Uterus (tissue), 3 donors: ENCODE measurements at regions not wholly inside any gene's neighbourhood (a gene's known extent, or its start where the extent isn't known, plus 50 kb on each side); places are given as distances from the start of the nearest gene placed in this dataset.

Experiments
- DNase-seq, 2 donors: peaks; one replicate each; pipeline ENCODE4 v3.0.0-alpha.2; 2019 to 2020
- H3K27ac ChIP-seq, 2 donors: fragments of 200-600 bp; sonication (generic); 1 replicate in 1 of 2; 2 replicates in 1 of 2; pipeline ENCODE4 v1.5.1; 2016 to 2018
- H3K27me3 ChIP-seq, 2 donors: fragments of 200-600 bp; sonication (generic); one replicate each; pipeline ENCODE4 v1.5.1; 2018 to 2019; ENCODE audit warnings: control low read depth in 1 of 2
- H3K36me3 ChIP-seq, 2 donors: fragments of 200-600 bp; sonication (generic); one replicate each; pipeline ENCODE4 v1.5.1; 2019; ENCODE audit warnings: control low read depth in 1 of 2
- H3K4me1 ChIP-seq, 2 donors: fragments of 200-600 bp; sonication (generic); one replicate each; pipeline ENCODE4 v1.5.1; 2018 to 2019; ENCODE audit warnings: control low read depth in 1 of 2
- H3K4me3 ChIP-seq, 2 donors: fragments of 200-600 bp; sonication (generic); 1 replicate in 1 of 2; 2 replicates in 1 of 2; pipeline ENCODE4 v1.5.1; 2018 to 2019; ENCODE audit warnings: mild to moderate bottlenecking in 1 of 2
- H3K9me3 ChIP-seq, 2 donors: fragments of 200-600 bp; sonication (generic); one replicate each; pipeline ENCODE4 v1.5.1; 2019; ENCODE audit warnings: control low read depth in 1 of 2
- CTCF ChIP-seq, 4 experiments: fragments of 200-600 bp in 2 of 4; fragments of 450-650 bp in 2 of 4; sonication (generic) in 2 of 4; IDR thresholded peaks; one replicate each; pipeline ENCODE4 v1.5.1; 2016 to 2019; ENCODE audit warnings: antibody characterized with exemption in 4 of 4, mild to moderate bottlenecking in 2 of 4, moderate library complexity in 1 of 4
- POLR2A ChIP-seq, 2 donors: fragments of 450-650 bp; IDR thresholded peaks; one replicate each; pipeline ENCODE4 v1.6.1; 2016; ENCODE audit warnings: antibody characterized with exemption in 2 of 2, mild to moderate bottlenecking in 1 of 2, moderate library complexity in 1 of 2
- intact Hi-C: fragments of 100-400 bp; cut with DNase I; formaldehyde crosslinking; loops from one replicate; pipeline ENCODE4 v1.15.1; 2023; ENCODE audit warnings: low total_unique reads
- donor health status: DM: yes; HTN: yes; CAD: no.

GRCh38 chr21:25323356-25323949, 283.8 kb downstream of the MRPL39 start:
- H3K27me3 ChIP-seq: no peaks in the 10 kb centered on the region
- H3K36me3 ChIP-seq: no peaks in the 10 kb centered on the region
- no peak overlapping the region for H3K4me3 ChIP-seq
- no peak overlapping the region for H3K27ac ChIP-seq
- TF ChIP-seq POLR2A (IDR thresholded peaks at IDR 0.05) (no peak), CTCF (IDR thresholded peaks at IDR 0.05) (no peak)
- H3K4me1 ChIP-seq: no peaks in the 10 kb centered on the region
- intact Hi-C loops: no loop called here
- H3K9me3 ChIP-seq: no peaks in the 10 kb centered on the region
- DNase-seq: no peak

- TF ChIP-seq POLR2A (IDR thresholded peaks at IDR 0.05) (no peak), CTCF (IDR thresholded peaks at IDR 0.05) (no peak)
- H3K36me3 ChIP-seq: peaks cover 0 to 3% of the 10 kb centered on the region in 2 donors
Observed at GRCh38 chr21:25314247-25314646, 293.0 kb downstream of the MRPL39 start.

GRCh38 chr21:25313829-25314228, 293.5 kb downstream of the MRPL39 start:
- intact Hi-C loops: no loop called here
- no peak for DNase-seq
- peaks cover 0 to 3% of the 10 kb centered on the region in 2 donors for H3K36me3 ChIP-seq
- no peaks in the 10 kb centered on the region for H3K9me3 ChIP-seq
- no peaks in the 10 kb centered on the region for H3K4me1 ChIP-seq
- H3K4me3 ChIP-seq: no peak overlapping the region
- H3K27me3 ChIP-seq: no peaks in the 10 kb centered on the region
- no peak overlapping the region for H3K27ac ChIP-seq
- TF ChIP-seq CTCF (IDR thresholded peaks at IDR 0.05): no peak
- TF ChIP-seq POLR2A (IDR thresholded peaks at IDR 0.05): no peak

More at GRCh38 chr21:25314247-25314646, 293.0 kb downstream of the MRPL39 start:
- intact Hi-C loops: no loop called here
- Histone ChIP-seq H3K27ac (no peak overlapping the region), H3K9me3 (no peaks in the 10 kb centered on the region), H3K27me3 (no peaks in the 10 kb centered on the region), H3K4me3 (no peak overlapping the region), H3K4me1 (no peaks in the 10 kb centered on the region)
- no peak for DNase-seq

GRCh38 chr21:25307489-25307888, 299.8 kb downstream of the MRPL39 start:
- H3K4me1 ChIP-seq: no peaks in the 10 kb centered on the region
- TF ChIP-seq POLR2A (IDR thresholded peaks at IDR 0.05) (no peak), CTCF (IDR thresholded peaks at IDR 0.05) (no peak)
- intact Hi-C loops: no loop called here

GRCh38 chr21:25304611-25305010, 302.7 kb downstream of the MRPL39 start:
- no peak for DNase-seq
- intact Hi-C loops: no loop called here
- Histone ChIP-seq H3K36me3 (peaks cover 0 to 3% of the 10 kb centered on the region in 2 donors), H3K9me3 (no peaks in the 10 kb centered on the region), H3K4me3 (no peak overlapping the region), H3K27me3 (no peaks in the 10 kb centered on the region), H3K27ac (no peak overlapping the region), H3K4me1 (no peaks in the 10 kb centered on the region)
- TF ChIP-seq POLR2A (IDR thresholded peaks at IDR 0.05) (no peak), CTCF (IDR thresholded peaks at IDR 0.05) (no peak)

More at GRCh38 chr21:25307489-25307888, 299.8 kb downstream of the MRPL39 start:
- Histone ChIP-seq H3K27ac (no peak overlapping the region), H3K9me3 (no peaks in the 10 kb centered on the region), H3K27me3 (no peaks in the 10 kb centered on the region), H3K4me3 (no peak overlapping the region), H3K36me3 (peaks cover 0 to 3% of the 10 kb centered on the region in 2 donors)
- DNase-seq: no peak
